ENCODE measurements at regions not wholly inside any gene's neighbourhood (a gene's known extent, or its start where the extent isn't known, plus 50 kb on each side); places are given as distances from the start of the nearest gene placed in this dataset.

DNA sequence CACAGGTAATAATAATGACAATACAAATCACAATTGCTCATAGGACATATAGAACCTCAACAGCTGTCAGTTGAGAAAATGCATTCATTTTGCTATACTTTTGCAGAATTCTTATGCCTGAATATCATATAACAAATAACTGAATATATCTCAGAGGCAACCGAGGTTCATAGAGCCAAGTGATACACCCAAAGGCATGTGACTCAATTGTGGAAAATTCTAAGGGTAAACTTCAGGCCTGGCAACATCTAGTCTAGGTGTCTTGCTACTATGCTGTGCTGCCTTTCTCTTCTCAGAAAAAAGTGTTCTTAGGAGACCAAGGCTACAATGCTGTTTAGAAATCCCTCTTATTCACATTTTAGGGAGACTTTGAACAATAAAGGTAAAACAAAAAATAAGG is 270.7 kb downstream of the BAMBI start:
- H3K27ac ChIP-seq (ENCODE audit: extremely low read depth, low read depth, low read length) = no peak overlapping the region
- ChIA-PET CTCF (interaction anchor here (0.6 kb wide), 1 partner anchor 8 kb away, joined by 3 read pairs; no protein-coding TSS in a partner anchor), POLR2A (no interaction called here)
- H3K4me1 ChIP-seq (ENCODE audit: control insufficient read depth, insufficient read depth, low read length) = no peaks in the 10 kb centered on the region
- no peaks in the 10 kb centered on the region; the same call in 1 of the 2 replicates for H3K9me3 ChIP-seq (ENCODE audit: control insufficient read depth, insufficient read depth, low read depth, low read length)
- H3K36me3 ChIP-seq (ENCODE audit: control insufficient read depth in 2 of 2, insufficient read depth in 1 of 2, low read length in 2 of 2) = no peaks in the 10 kb centered on the region
- no peak overlapping the region for H3K4me3 ChIP-seq (ENCODE audit: low read depth, low read length)
- TF ChIP-seq ZNF221 (tag by site-specific recombination; IDR thresholded peaks at IDR 0.05; ENCODE audit: borderline replicate concordance) = no peak
- TF ChIP-seq ZNF837 (tag by site-specific recombination; IDR thresholded peaks at IDR 0.05) = no peak
- TF ChIP-seq ZBTB7A (tag by site-specific recombination; IDR thresholded peaks at IDR 0.05; ENCODE audit: low read depth) = no peak
- TF ChIP-seq SCRT2 (tag by site-specific recombination; IDR thresholded peaks at IDR 0.05) = no peak
- TF ChIP-seq ZNF561 (tag by site-specific recombination; IDR thresholded peaks at IDR 0.05; ENCODE audit: borderline replicate concordance) = no peak
- no peak for TF ChIP-seq MEIS1 (CRISPR knock-in tag; IDR thresholded peaks at IDR 0.05; ENCODE audit: borderline replicate concordance)
- no peak for TF ChIP-seq YY1 (tag by site-specific recombination; IDR thresholded peaks at IDR 0.05)
- TF ChIP-seq ZNF18 (tag by site-specific recombination; IDR thresholded peaks at IDR 0.05) = no peak
- TF ChIP-seq ZNF214 (tag by site-specific recombination; IDR thresholded peaks at IDR 0.05; ENCODE audit: borderline replicate concordance) = no peak
- TF ChIP-seq, protein P1, sequence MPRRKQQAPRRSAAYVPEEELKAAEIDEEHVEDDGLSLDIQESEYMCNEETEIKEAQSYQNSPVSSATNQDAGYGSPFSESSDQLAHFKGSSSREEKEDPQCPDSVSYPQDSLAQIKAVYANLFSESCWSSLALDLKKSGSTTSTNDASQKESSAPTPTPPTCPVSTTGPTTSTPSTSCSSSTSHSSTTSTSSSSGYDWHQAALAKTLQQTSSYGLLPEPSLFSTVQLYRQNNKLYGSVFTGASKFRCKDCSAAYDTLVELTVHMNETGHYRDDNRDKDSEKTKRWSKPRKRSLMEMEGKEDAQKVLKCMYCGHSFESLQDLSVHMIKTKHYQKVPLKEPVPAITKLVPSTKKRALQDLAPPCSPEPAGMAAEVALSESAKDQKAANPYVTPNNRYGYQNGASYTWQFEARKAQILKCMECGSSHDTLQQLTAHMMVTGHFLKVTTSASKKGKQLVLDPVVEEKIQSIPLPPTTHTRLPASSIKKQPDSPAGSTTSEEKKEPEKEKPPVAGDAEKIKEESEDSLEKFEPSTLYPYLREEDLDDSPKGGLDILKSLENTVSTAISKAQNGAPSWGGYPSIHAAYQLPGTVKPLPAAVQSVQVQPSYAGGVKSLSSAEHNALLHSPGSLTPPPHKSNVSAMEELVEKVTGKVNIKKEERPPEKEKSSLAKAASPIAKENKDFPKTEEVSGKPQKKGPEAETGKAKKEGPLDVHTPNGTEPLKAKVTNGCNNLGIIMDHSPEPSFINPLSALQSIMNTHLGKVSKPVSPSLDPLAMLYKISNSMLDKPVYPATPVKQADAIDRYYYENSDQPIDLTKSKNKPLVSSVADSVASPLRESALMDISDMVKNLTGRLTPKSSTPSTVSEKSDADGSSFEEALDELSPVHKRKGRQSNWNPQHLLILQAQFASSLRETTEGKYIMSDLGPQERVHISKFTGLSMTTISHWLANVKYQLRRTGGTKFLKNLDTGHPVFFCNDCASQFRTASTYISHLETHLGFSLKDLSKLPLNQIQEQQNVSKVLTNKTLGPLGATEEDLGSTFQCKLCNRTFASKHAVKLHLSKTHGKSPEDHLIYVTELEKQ (tag by site-specific recombination; IDR thresholded peaks at IDR 0.05; ENCODE audit: borderline replicate concordance) = no peak
- no peak for TF ChIP-seq ZFP37 (tag by site-specific recombination; IDR thresholded peaks at IDR 0.05)
- TF ChIP-seq, protein P2, sequence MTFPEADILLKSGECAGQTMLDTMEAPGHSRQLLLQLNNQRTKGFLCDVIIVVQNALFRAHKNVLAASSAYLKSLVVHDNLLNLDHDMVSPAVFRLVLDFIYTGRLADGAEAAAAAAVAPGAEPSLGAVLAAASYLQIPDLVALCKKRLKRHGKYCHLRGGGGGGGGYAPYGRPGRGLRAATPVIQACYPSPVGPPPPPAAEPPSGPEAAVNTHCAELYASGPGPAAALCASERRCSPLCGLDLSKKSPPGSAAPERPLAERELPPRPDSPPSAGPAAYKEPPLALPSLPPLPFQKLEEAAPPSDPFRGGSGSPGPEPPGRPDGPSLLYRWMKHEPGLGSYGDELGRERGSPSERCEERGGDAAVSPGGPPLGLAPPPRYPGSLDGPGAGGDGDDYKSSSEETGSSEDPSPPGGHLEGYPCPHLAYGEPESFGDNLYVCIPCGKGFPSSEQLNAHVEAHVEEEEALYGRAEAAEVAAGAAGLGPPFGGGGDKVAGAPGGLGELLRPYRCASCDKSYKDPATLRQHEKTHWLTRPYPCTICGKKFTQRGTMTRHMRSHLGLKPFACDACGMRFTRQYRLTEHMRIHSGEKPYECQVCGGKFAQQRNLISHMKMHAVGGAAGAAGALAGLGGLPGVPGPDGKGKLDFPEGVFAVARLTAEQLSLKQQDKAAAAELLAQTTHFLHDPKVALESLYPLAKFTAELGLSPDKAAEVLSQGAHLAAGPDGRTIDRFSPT (tag by site-specific recombination; IDR thresholded peaks at IDR 0.05) = no peak

GRCh38 chr10:28949005-28950004 is 272.0 kb downstream of the BAMBI start:
- Histone ChIP-seq H3K4me1 (ENCODE audit: control insufficient read depth, insufficient read depth, low read length) (no peaks in the 10 kb centered on the region), H3K36me3 (ENCODE audit: control insufficient read depth in 2 of 2, insufficient read depth in 1 of 2, low read length in 2 of 2) (no peaks in the 10 kb centered on the region), H3K4me3 (ENCODE audit: low read depth, low read length) (no peak overlapping the region), H3K27ac (ENCODE audit: extremely low read depth, low read depth, low read length) (no peak overlapping the region), H3K9me3 (ENCODE audit: control insufficient read depth, insufficient read depth, low read depth, low read length) (no peaks in the 10 kb centered on the region; the same call in 1 of the 2 replicates)
- TF ChIP-seq, protein P3, sequence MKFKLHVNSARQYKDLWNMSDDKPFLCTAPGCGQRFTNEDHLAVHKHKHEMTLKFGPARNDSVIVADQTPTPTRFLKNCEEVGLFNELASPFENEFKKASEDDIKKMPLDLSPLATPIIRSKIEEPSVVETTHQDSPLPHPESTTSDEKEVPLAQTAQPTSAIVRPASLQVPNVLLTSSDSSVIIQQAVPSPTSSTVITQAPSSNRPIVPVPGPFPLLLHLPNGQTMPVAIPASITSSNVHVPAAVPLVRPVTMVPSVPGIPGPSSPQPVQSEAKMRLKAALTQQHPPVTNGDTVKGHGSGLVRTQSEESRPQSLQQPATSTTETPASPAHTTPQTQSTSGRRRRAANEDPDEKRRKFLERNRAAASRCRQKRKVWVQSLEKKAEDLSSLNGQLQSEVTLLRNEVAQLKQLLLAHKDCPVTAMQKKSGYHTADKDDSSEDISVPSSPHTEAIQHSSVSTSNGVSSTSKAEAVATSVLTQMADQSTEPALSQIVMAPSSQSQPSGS (tag by site-specific recombination; IDR thresholded peaks at IDR 0.05; ENCODE audit: low read depth) = no peak
- TF ChIP-seq KLF1 (tag by site-specific recombination; IDR thresholded peaks at IDR 0.05) = no peak
- CTCF ChIA-PET = interaction anchor here (0.8 kb wide), 1 partner anchor 11 kb away, joined by 3 read pairs; no protein-coding TSS in a partner anchor
- POLR2A ChIA-PET = no interaction called here
